ENCODE measurements at regions not wholly inside any gene's neighbourhood (a gene's known extent, or its start where the extent isn't known, plus 50 kb on each side); places are given as distances from the start of the nearest gene placed in this dataset.

GRCh38 chr1:90780981-90781380 lies 63.9 kb upstream of the BARHL2 start:
- no peak for DNase-seq (ENCODE audit: low read depth in 2 of 2)

DNA sequence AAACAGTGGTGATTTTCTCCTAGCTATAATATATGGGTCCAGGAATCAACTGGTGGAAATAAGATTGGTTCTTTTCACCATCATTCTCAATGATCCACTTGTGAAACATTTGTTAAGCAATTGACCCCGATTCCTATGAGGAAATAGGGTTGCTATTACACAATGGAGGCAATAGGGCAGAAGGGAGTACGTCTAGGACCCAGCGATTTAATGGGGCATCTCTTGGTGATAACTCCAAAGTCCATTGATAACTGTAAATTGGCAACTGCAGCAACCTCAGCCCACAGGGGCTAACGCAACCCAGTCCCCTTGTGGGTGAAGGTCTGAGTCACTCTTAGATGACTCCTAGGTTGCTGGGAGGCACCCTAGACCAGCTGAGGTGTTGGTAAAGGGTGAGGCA lies 62.5 kb upstream of the BARHL2 start:
- DNase-seq (ENCODE audit: low read depth in 2 of 2): no peak

- DNase-seq (ENCODE audit: low read depth in 2 of 2): no peak
Measured at GRCh38 chr1:90778486-90778885, 61.4 kb upstream of the BARHL2 start.

- no peak for DNase-seq (ENCODE audit: low read depth in 2 of 2)
Measured at GRCh38 chr1:90773812-90774211, 56.7 kb upstream of the BARHL2 start.

- DNase-seq (ENCODE audit: low read depth in 2 of 2): no peak
Measured at GRCh38 chr1:90768826-90769225, 51.7 kb upstream of the BARHL2 start.

DNA sequence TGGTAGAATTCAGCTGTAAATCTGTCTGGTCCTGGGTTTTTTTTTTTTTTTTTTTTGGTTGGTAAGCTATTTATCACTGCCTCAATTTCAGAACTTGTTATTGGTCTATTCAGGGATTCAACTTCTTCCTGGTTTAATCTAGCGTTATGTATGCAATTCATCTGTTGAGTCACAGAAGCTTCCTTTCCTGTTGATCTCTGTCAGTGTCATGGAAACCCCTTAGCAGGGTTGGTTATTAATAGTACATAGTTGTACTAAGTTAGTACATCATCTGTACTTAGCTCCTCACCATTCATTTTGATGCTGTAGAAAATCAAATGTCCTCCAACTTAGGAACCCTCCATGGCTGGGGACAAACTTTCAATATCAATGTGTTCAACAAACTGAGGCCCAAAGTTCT lies 51.0 kb upstream of the BARHL2 start:
- no peak for DNase-seq (ENCODE audit: low read depth in 2 of 2)
